ENCODE measurements at regions not wholly inside any gene's neighbourhood (a gene's known extent, or its start where the extent isn't known, plus 50 kb on each side); places are given as distances from the start of the nearest gene placed in this dataset.

- no peaks in the 10 kb centered on the region for H3K9me3 ChIP-seq (ENCODE audit: control insufficient read depth, insufficient read depth, low read length)
- H3K4me1 ChIP-seq (ENCODE audit: control insufficient read depth, insufficient read depth, low read length), result no peaks in the 10 kb centered on the region
- intact Hi-C loops (cut with micrococcal nuclease), result no loop called here
- H3K27me3 Mint-ChIP-seq (ENCODE audit: low read depth in 2 of 2), result peaks cover 26 to 62% of the 10 kb centered on the region in 2 donors
- H3K36me3 ChIP-seq (ENCODE audit: control insufficient read depth, insufficient read depth, low read length), result no peaks in the 10 kb centered on the region
- H3K4me1 Mint-ChIP-seq, result peaks cover 0 to 8% of the 10 kb centered on the region in 2 donors
- H3K27ac ChIP-seq (ENCODE audit: low read length), result no peak overlapping the region
- TF ChIP-seq, protein P1, sequence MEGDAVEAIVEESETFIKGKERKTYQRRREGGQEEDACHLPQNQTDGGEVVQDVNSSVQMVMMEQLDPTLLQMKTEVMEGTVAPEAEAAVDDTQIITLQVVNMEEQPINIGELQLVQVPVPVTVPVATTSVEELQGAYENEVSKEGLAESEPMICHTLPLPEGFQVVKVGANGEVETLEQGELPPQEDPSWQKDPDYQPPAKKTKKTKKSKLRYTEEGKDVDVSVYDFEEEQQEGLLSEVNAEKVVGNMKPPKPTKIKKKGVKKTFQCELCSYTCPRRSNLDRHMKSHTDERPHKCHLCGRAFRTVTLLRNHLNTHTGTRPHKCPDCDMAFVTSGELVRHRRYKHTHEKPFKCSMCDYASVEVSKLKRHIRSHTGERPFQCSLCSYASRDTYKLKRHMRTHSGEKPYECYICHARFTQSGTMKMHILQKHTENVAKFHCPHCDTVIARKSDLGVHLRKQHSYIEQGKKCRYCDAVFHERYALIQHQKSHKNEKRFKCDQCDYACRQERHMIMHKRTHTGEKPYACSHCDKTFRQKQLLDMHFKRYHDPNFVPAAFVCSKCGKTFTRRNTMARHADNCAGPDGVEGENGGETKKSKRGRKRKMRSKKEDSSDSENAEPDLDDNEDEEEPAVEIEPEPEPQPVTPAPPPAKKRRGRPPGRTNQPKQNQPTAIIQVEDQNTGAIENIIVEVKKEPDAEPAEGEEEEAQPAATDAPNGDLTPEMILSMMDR (IDR thresholded peaks at IDR 0.05), result no peak
- H3K4me3 ChIP-seq (ENCODE audit: low read length), result no peak overlapping the region
- H3K27me3 ChIP-seq (ENCODE audit: control insufficient read depth, insufficient read depth, low read length), result peaks cover 3% of the 10 kb centered on the region
- H3K36me3 Mint-ChIP-seq, result no peaks in the 10 kb centered on the region
- H3K4me3 Mint-ChIP-seq, result no peak overlapping the region
- 29% methylated on average over 9 of the region's 9 CpGs for WGBS (ENCODE audit: insufficient coverage)
- ATAC-seq, result no peak
- no peaks in the 10 kb centered on the region for H3K9me3 Mint-ChIP-seq
- H3K27ac Mint-ChIP-seq, result no peak overlapping the region
- DNase-seq, result no peak
Observed at GRCh38 chr1:200240656-200241055, 169.2 kb downstream of the ZNF281 start.

- Histone ChIP-seq H3K27me3 (ENCODE audit: control insufficient read depth, insufficient read depth, low read length) (no peaks in the 10 kb centered on the region), H3K27ac (ENCODE audit: low read length) (no peak overlapping the region), H3K4me1 (ENCODE audit: control insufficient read depth, insufficient read depth, low read length) (no peaks in the 10 kb centered on the region), H3K4me3 (ENCODE audit: low read length) (no peak overlapping the region), H3K9me3 (ENCODE audit: control insufficient read depth, insufficient read depth, low read length) (no peaks in the 10 kb centered on the region), H3K36me3 (ENCODE audit: control insufficient read depth, insufficient read depth, low read length) (no peaks in the 10 kb centered on the region)
- intact Hi-C loops (cut with micrococcal nuclease), result no loop called here
- Mint-ChIP-seq H3K4me1 (peaks cover 0 to 8% of the 10 kb centered on the region in 2 donors), H3K27ac (no peak overlapping the region), H3K9me3 (no peaks in the 10 kb centered on the region), H3K36me3 (no peaks in the 10 kb centered on the region), H3K27me3 (ENCODE audit: low read depth in 2 of 2) (peaks cover 26 to 45% of the 10 kb centered on the region in 2 donors), H3K4me3 (no peak overlapping the region)
- no CpG with 5 or more reads among the region's 3 CpGs for WGBS (ENCODE audit: insufficient coverage)
- ATAC-seq, result no peak
- no peak for DNase-seq
- TF ChIP-seq, protein P1 (IDR thresholded peaks at IDR 0.05), result no peak
Observed at GRCh38 chr1:200238311-200238710, 171.5 kb downstream of the ZNF281 start.

DNA sequence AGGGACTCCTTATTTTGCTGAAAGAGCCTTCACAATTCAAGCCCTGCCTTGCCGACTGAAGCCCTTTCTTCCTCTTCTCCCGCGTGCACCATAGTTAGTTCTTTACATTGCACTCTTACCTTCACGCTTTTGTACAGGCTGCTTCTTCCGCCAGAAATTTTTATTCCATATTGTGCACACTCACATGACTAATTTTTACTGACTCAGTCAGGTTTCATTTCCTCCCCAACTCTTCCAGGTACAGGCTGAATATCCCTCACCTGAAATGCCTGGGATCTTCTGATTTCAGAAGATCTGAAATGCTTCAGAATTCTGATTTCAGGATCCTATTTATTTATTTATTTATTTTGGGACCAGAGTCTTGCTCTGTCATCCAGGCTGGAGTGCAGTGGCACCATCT, 172.8 kb downstream of the ZNF281 start:
- ATAC-seq, result no peak
- WGBS (ENCODE audit: insufficient coverage), result 94% methylated on average over 5 of the region's 5 CpGs
- no peak overlapping the region for H3K27ac ChIP-seq (ENCODE audit: low read length)
- no peaks in the 10 kb centered on the region for H3K27me3 ChIP-seq (ENCODE audit: control insufficient read depth, insufficient read depth, low read length)
- H3K36me3 ChIP-seq (ENCODE audit: control insufficient read depth, insufficient read depth, low read length), result no peaks in the 10 kb centered on the region
- H3K4me1 ChIP-seq (ENCODE audit: control insufficient read depth, insufficient read depth, low read length), result no peaks in the 10 kb centered on the region
- Mint-ChIP-seq H3K4me3 (no peak overlapping the region), H3K27ac (no peak overlapping the region), H3K27me3 (ENCODE audit: low read depth in 2 of 2) (peaks cover 24 to 34% of the 10 kb centered on the region in 2 donors), H3K36me3 (no peaks in the 10 kb centered on the region), H3K9me3 (no peaks in the 10 kb centered on the region), H3K4me1 (peaks cover 0 to 8% of the 10 kb centered on the region in 2 donors)
- DNase-seq, result no peak
- intact Hi-C loops (cut with micrococcal nuclease), result no loop called here
- no peak overlapping the region for H3K4me3 ChIP-seq (ENCODE audit: low read length)
- TF ChIP-seq, protein P1 (IDR thresholded peaks at IDR 0.05), result no peak
- H3K9me3 ChIP-seq (ENCODE audit: control insufficient read depth, insufficient read depth, low read length), result no peaks in the 10 kb centered on the region

GRCh38 chr1:200234938-200235337, 174.9 kb downstream of the ZNF281 start:
- Mint-ChIP-seq H3K9me3 (no peaks in the 10 kb centered on the region), H3K27ac (no peak overlapping the region), H3K4me1 (no peaks in the 10 kb centered on the region), H3K36me3 (no peaks in the 10 kb centered on the region), H3K27me3 (ENCODE audit: low read depth in 2 of 2) (peaks cover 13 to 22% of the 10 kb centered on the region in 2 donors), H3K4me3 (no peak overlapping the region)
- H3K27me3 ChIP-seq (ENCODE audit: control insufficient read depth, insufficient read depth, low read length), result no peaks in the 10 kb centered on the region
- no peaks in the 10 kb centered on the region for H3K36me3 ChIP-seq (ENCODE audit: control insufficient read depth, insufficient read depth, low read length)
- H3K4me3 ChIP-seq (ENCODE audit: low read length), result no peak overlapping the region
- ATAC-seq, result no peak
- no peaks in the 10 kb centered on the region for H3K4me1 ChIP-seq (ENCODE audit: control insufficient read depth, insufficient read depth, low read length)
- DNase-seq, result no peak
- H3K27ac ChIP-seq (ENCODE audit: low read length), result no peak overlapping the region
- WGBS (ENCODE audit: insufficient coverage), result 94% methylated on average over 2 of the region's 2 CpGs
- intact Hi-C loops (cut with micrococcal nuclease), result no loop called here
- TF ChIP-seq, protein P1 (IDR thresholded peaks at IDR 0.05), result no peak
- H3K9me3 ChIP-seq (ENCODE audit: control insufficient read depth, insufficient read depth, low read length), result no peaks in the 10 kb centered on the region
